MG63 (cell line): ENCODE measurements at regions not wholly inside any gene's neighbourhood (a gene's known extent, or its start where the extent isn't known, plus 50 kb on each side); places are given as distances from the start of the nearest gene placed in this dataset.
"Not testable (repeated sequence)": the region's sequence is repeated elsewhere in the genome, so short reads cannot be mapped to it uniquely, and the experiment has no call there.

Experiments used
- DNase-seq: peaks from one replicate; pipeline ENCODE4 v3.0.0-alpha.2; 2020
- H3K27me3 ChIP-seq: fragments of 250-450 bp; sonication (Bioruptor Pico); 2 replicates; pipeline ENCODE4 v1.5.1; 2020; ENCODE audit warnings: mild to moderate bottlenecking, moderate library complexity
- H3K36me3 ChIP-seq: fragments of 250-450 bp; sonication (Bioruptor Pico); 2 replicates; pipeline ENCODE4 v1.5.1; 2020; ENCODE audit warnings: mild to moderate bottlenecking, moderate library complexity
- H3K4me3 ChIP-seq: fragments of 250-450 bp; sonication (Bioruptor Pico); 2 replicates; pipeline ENCODE4 v1.5.1; 2020; ENCODE audit warnings: mild to moderate bottlenecking, moderate library complexity
- H3K9me3 ChIP-seq: fragments of 250-450 bp; sonication (Bioruptor Pico); 2 replicates; pipeline ENCODE4 v1.5.1; 2020; ENCODE audit warnings: mild to moderate bottlenecking, moderate library complexity

- Histone ChIP-seq H3K9me3 (no peaks in the 10 kb centered on the region), H3K36me3 (no peaks in the 10 kb centered on the region), H3K4me3 (no peak overlapping the region), H3K27me3 (no peaks in the 10 kb centered on the region; the same call in none of the 2 replicates)
- DNase-seq, result no peak
Observed at GRCh38 chr3:176850498-176850897, 346.8 kb downstream of the TBL1XR1 start.

- Histone ChIP-seq H3K4me3 (no peak overlapping the region), H3K36me3 (no peaks in the 10 kb centered on the region), H3K27me3 (no peaks in the 10 kb centered on the region), H3K9me3 (no peaks in the 10 kb centered on the region)
- no peak for DNase-seq
Observed at GRCh38 chr3:176848431-176849214, 348.7 kb downstream of the TBL1XR1 start.

- Histone ChIP-seq H3K27me3 (no peaks in the 10 kb centered on the region), H3K9me3 (no peaks in the 10 kb centered on the region), H3K36me3 (no peaks in the 10 kb centered on the region), H3K4me3 (no peak overlapping the region)
- DNase-seq, result no peak
Observed at GRCh38 chr3:176842914-176843313, 354.4 kb downstream of the TBL1XR1 start.

- no peak for DNase-seq
- no peaks in the 10 kb centered on the region for H3K9me3 ChIP-seq
- H3K4me3 ChIP-seq, result no peak overlapping the region
- no peaks in the 10 kb centered on the region for H3K36me3 ChIP-seq
- no peaks in the 10 kb centered on the region for H3K27me3 ChIP-seq
Observed at GRCh38 chr3:176840641-176841286, 356.5 kb downstream of the TBL1XR1 start.

GRCh38 chr3:176839901-176840300 lies 357.4 kb downstream of the TBL1XR1 start:
- Histone ChIP-seq H3K4me3 (no peak overlapping the region), H3K9me3 (no peaks in the 10 kb centered on the region), H3K27me3 (no peaks in the 10 kb centered on the region), H3K36me3 (no peaks in the 10 kb centered on the region)
- DNase-seq, result no peak

GRCh38 chr3:176839466-176839865 lies 357.8 kb downstream of the TBL1XR1 start:
- Histone ChIP-seq H3K9me3 (no peaks in the 10 kb centered on the region), H3K4me3 (no peak overlapping the region), H3K27me3 (no peaks in the 10 kb centered on the region), H3K36me3 (no peaks in the 10 kb centered on the region)
- DNase-seq, result no peak

- not testable (repeated sequence) for H3K4me3 ChIP-seq, H3K27me3 ChIP-seq, DNase-seq, H3K36me3 ChIP-seq, H3K9me3 ChIP-seq
Observed at GRCh38 chr3:176827244-176827643, 370.0 kb downstream of the TBL1XR1 start.

GRCh38 chr3:176824811-176825210 lies 372.5 kb downstream of the TBL1XR1 start:
- no peak overlapping the region for H3K4me3 ChIP-seq
- no peaks in the 10 kb centered on the region for H3K27me3 ChIP-seq
- no peak for DNase-seq
- no peaks in the 10 kb centered on the region for H3K9me3 ChIP-seq
- H3K36me3 ChIP-seq, result no peaks in the 10 kb centered on the region

GRCh38 chr3:176820764-176821163 lies 376.5 kb downstream of the TBL1XR1 start:
- Histone ChIP-seq H3K4me3 (no peak overlapping the region), H3K27me3 (no peaks in the 10 kb centered on the region), H3K36me3 (no peaks in the 10 kb centered on the region), H3K9me3 (no peaks in the 10 kb centered on the region)
- no peak for DNase-seq

GRCh38 chr3:176816937-176817336 lies 380.3 kb downstream of the TBL1XR1 start:
- Histone ChIP-seq H3K4me3 (no peak overlapping the region), H3K36me3 (no peaks in the 10 kb centered on the region), H3K9me3 (no peaks in the 10 kb centered on the region), H3K27me3 (no peaks in the 10 kb centered on the region)
- DNase-seq, result no peak

- H3K4me3 ChIP-seq, result no peak overlapping the region
- no peaks in the 10 kb centered on the region for H3K27me3 ChIP-seq
- no peaks in the 10 kb centered on the region for H3K9me3 ChIP-seq
- peak; percentile 33 for DNase-seq
- H3K36me3 ChIP-seq, result no peaks in the 10 kb centered on the region
Observed at GRCh38 chr3:176814285-176814684, 383.0 kb downstream of the TBL1XR1 start.

- no peaks in the 10 kb centered on the region for H3K9me3 ChIP-seq
- H3K4me3 ChIP-seq, result no peak overlapping the region
- no peak for DNase-seq
Observed at GRCh38 chr3:176807938-176808337, 389.3 kb downstream of the TBL1XR1 start.

GRCh38 chr3:176799675-176800074 lies 397.6 kb downstream of the TBL1XR1 start:
- Histone ChIP-seq H3K36me3 (no peaks in the 10 kb centered on the region), H3K9me3 (peaks cover 1% of the 10 kb centered on the region), H3K4me3 (no peak overlapping the region), H3K27me3 (no peaks in the 10 kb centered on the region; the same call in 1 of the 2 replicates)
- no peak for DNase-seq

More at GRCh38 chr3:176807938-176808337, 389.3 kb downstream of the TBL1XR1 start:
- Histone ChIP-seq H3K27me3 (no peaks in the 10 kb centered on the region), H3K36me3 (no peaks in the 10 kb centered on the region)

- no peaks in the 10 kb centered on the region; the same call in 1 of the 2 replicates for H3K27me3 ChIP-seq
- no peak overlapping the region for H3K4me3 ChIP-seq
- peaks cover 1% of the 10 kb centered on the region for H3K9me3 ChIP-seq
- H3K36me3 ChIP-seq, result no peaks in the 10 kb centered on the region
- DNase-seq, result no peak
Observed at GRCh38 chr3:176798680-176799079, 398.6 kb downstream of the TBL1XR1 start.

- Histone ChIP-seq H3K36me3 (no peaks in the 10 kb centered on the region), H3K27me3 (no peaks in the 10 kb centered on the region; the same call in 1 of the 2 replicates), H3K9me3 (no peaks in the 10 kb centered on the region; the same call in none of the 2 replicates), H3K4me3 (no peak overlapping the region)
- no peak for DNase-seq
Observed at GRCh38 chr3:176796371-176796770, 400.9 kb downstream of the TBL1XR1 start.

- Histone ChIP-seq H3K9me3 (no peaks in the 10 kb centered on the region; the same call in 1 of the 2 replicates), H3K27me3 (no peaks in the 10 kb centered on the region; the same call in 1 of the 2 replicates), H3K36me3 (no peaks in the 10 kb centered on the region), H3K4me3 (no peak overlapping the region)
- DNase-seq, result no peak
Observed at GRCh38 chr3:176795891-176796290, 401.4 kb downstream of the TBL1XR1 start.

- no peak for DNase-seq
- Histone ChIP-seq H3K9me3 (no peaks in the 10 kb centered on the region), H3K4me3 (no peak overlapping the region), H3K27me3 (no peaks in the 10 kb centered on the region; the same call in 1 of the 2 replicates), H3K36me3 (no peaks in the 10 kb centered on the region)
Observed at GRCh38 chr3:176794406-176794805, 402.9 kb downstream of the TBL1XR1 start.

GRCh38 chr3:176789947-176790346 lies 407.3 kb downstream of the TBL1XR1 start:
- Histone ChIP-seq H3K36me3 (no peaks in the 10 kb centered on the region), H3K9me3 (no peaks in the 10 kb centered on the region), H3K27me3 (no peaks in the 10 kb centered on the region), H3K4me3 (no peak overlapping the region)
- no peak for DNase-seq
